ENCODE measurements at regions not wholly inside any gene's neighbourhood (a gene's known extent, or its start where the extent isn't known, plus 50 kb on each side); places are given as distances from the start of the nearest gene placed in this dataset.

DNA sequence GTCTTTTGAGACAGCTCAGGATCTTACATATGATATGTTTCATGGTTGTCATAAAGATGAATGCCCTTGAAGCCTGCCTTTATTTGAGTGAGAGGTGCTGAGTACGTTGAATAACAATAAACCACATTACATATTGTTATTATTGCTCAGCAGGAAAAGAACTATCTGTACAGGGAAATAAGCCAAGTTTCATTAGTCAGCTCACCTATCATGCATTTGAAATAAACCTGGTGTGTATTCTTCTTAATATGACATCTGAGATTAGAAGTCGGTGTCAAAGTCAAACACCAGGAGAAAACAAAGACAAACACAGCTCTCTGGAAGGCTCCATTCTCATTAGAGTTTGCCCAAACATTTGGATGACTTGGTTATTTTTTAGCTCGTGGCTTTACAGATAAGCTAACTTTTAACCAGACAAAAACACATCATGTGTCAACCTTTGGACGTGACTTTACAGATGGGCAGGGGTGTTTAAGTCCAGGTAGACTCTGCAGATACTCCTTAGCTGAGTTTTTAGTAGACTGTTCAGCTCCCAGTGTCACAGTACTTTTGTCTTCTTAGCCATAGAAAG is 71.2 kb upstream of the AOAH start (continued):
- TF ChIP-seq POLR2AphosphoS5 (IDR thresholded peaks at IDR 0.05; ENCODE audit: low read depth, low read length) (peak; percentile 65), ATF1 (CRISPR knock-in tag; IDR thresholded peaks at IDR 0.05) (0 out of 2 replicates have a peak, but pooled peaks have one; percentile 27), AHDC1 (CRISPR knock-in tag; IDR thresholded peaks at IDR 0.05; ENCODE audit: borderline replicate concordance) (peak; percentile 68; the same call in 1 of the 2 replicates)
- TF ChIP-seq, protein P1, sequence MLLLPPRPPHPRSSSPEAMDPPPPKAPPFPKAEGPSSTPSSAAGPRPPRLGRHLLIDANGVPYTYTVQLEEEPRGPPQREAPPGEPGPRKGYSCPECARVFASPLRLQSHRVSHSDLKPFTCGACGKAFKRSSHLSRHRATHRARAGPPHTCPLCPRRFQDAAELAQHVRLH (CRISPR knock-in tag; IDR thresholded peaks at IDR 0.05; ENCODE audit: borderline replicate concordance, low read depth) = no peak

- no peaks in the 10 kb centered on the region for H4K20me1 ChIP-seq (ENCODE audit: insufficient read depth, low read length)
- DNase-seq (ENCODE audit: low spot score) (peak; percentile 52), ATAC-seq (peak; percentile 73), FAIRE-seq (peak; percentile 82)
- POLR2A ChIA-PET = interaction anchor here (1.3 to 1.7 kb wide), 2 partner anchors 33 to 173 kb away, joined by 3 to 4 read pairs; no protein-coding TSS in a partner anchor
- H3K4me1 ChIP-seq (ENCODE audit: insufficient read depth, low read length) = peaks cover 44% of the 10 kb centered on the region
- H2AFZ ChIP-seq (ENCODE audit: low read length) = no peak overlapping the region
- H3K79me2 ChIP-seq (ENCODE audit: insufficient read depth, low read length) = no peaks in the 10 kb centered on the region
- H3K9me3 ChIP-seq (ENCODE audit: low read length) = no peaks in the 10 kb centered on the region
- WGBS (ENCODE audit: low lambda C conversion rate) = 10% methylated on average over 2 of the region's 3 CpGs
- H3K36me3 ChIP-seq (replicated peaks in 1 of 2; ENCODE audit: control insufficient read depth in 1 of 2, insufficient read depth in 2 of 2, low read length in 2 of 2) = no peaks in the 10 kb centered on the region
- H3K27ac ChIP-seq (ENCODE audit: extremely low read length, insufficient read depth, low read length) = peak overlapping the region; percentile 72
- no peaks in the 10 kb centered on the region; a peak in 1 of 5 replicates for H3K27me3 ChIP-seq (ENCODE audit: control insufficient read depth in 1 of 2, insufficient read depth in 2 of 2, low read length in 2 of 2)
- in situ Hi-C loops (cut with HindIII; ENCODE audit: extremely low pct_ligation_motif_present, low pct_unique_long_range_greater_than_20kb) = no loop called here
- no peak overlapping the region for H3K9ac ChIP-seq (ENCODE audit: insufficient read depth, low read depth, low read length)
- intact Hi-C loops (cut with micrococcal nuclease; ENCODE audit: unreplicated experiment) = loop anchor here (1.0 kb wide), 1 partner anchor 404 kb away; no protein-coding TSS in a partner anchor
- CTCF ChIA-PET (ENCODE audit: low intra/inter-chr PET ratio, low total read pairs) = no interaction called here
- peak overlapping the region; percentile 66 for H3K4me2 ChIP-seq (ENCODE audit: low read depth, low read length)
- H3K4me3 ChIP-seq (replicated peaks in 1 of 3; ENCODE audit: insufficient read depth in 1 of 3, low read depth in 2 of 3, low read length in 3 of 3) = peak overlapping the region in 1 of 3 experiments; percentile 30; a peak in 2 of 6 replicates
- BruUV-seq (replicated peaks) = no TSS peak
- TF ChIP-seq HDAC1 (CRISPR knock-in tag; IDR thresholded peaks at IDR 0.05) (no peak), ZFP37 (CRISPR knock-in tag; IDR thresholded peaks at IDR 0.05; ENCODE audit: borderline replicate concordance) (0 out of 2 replicates have a peak, but pooled peaks have one; percentile 30), MAFF (IDR thresholded peaks at IDR 0.05; ENCODE audit: low read depth, low read length) (no peak), SOX13 (IDR thresholded peaks at IDR 0.05) (no peak), SOX13 (CRISPR knock-in tag; conservative IDR thresholded peaks at IDR 0.05 in 1 of 2, IDR thresholded peaks at IDR 0.05 in 1 of 2) (peak in 1 of 2 experiments; percentile 42; a peak in 1 of 4 replicates), ZNF891 (CRISPR knock-in tag; IDR thresholded peaks at IDR 0.05) (peak; percentile 56; the same call in 1 of the 2 replicates), NPAS2 (CRISPR knock-in tag; IDR thresholded peaks at IDR 0.05; ENCODE audit: borderline replicate concordance) (no peak), ZNF737 (CRISPR knock-in tag; IDR thresholded peaks at IDR 0.05; ENCODE audit: borderline replicate concordance) (no peak), ZNF564 (CRISPR knock-in tag; IDR thresholded peaks at IDR 0.05) (0 out of 2 replicates have a peak, but pooled peaks have one; percentile 19), MNT (IDR thresholded peaks at IDR 0.05) (no peak), SALL1 (CRISPR knock-in tag; IDR thresholded peaks at IDR 0.05) (peak; percentile 52; the same call in 1 of the 2 replicates), ZBTB42 (CRISPR knock-in tag; IDR thresholded peaks at IDR 0.05) (0 out of 2 replicates have a peak, but pooled peaks have one; percentile 29), SP4 (CRISPR knock-in tag; IDR thresholded peaks at IDR 0.05) (no peak)
Observed at GRCh38 chr7:36794689-36795088, 70.4 kb upstream of the AOAH start.

All from HepG2 (cell line).